GM12872 (cell line): ENCODE measurements at regions not wholly inside any gene's neighbourhood (a gene's known extent, or its start where the extent isn't known, plus 50 kb on each side); places are given as distances from the start of the nearest gene placed in this dataset.

Experiments used
- CTCF ChIP-seq: IDR thresholded peaks from 3 replicates; pipeline ENCODE4 v1.5.1; 2011; ENCODE audit warnings: low read depth, mild to moderate bottlenecking, low read length, moderate library complexity; ENCODE audit not compliant: insufficient read depth

- no peak for TF ChIP-seq CTCF
Observed at GRCh38 chr14:51491776-51492175, 159.9 kb upstream of the FRMD6 start.

GRCh38 chr14:51495319-51495718 is 156.4 kb upstream of the FRMD6 start:
- no peak for TF ChIP-seq CTCF

- no peak for TF ChIP-seq CTCF
Observed at GRCh38 chr14:51498411-51499227, 153.1 kb upstream of the FRMD6 start.

- no peak for TF ChIP-seq CTCF
Observed at GRCh38 chr14:51500776-51501175, 150.9 kb upstream of the FRMD6 start.

- no peak for TF ChIP-seq CTCF
Observed at GRCh38 chr14:51501746-51502145, 150.0 kb upstream of the FRMD6 start.

GRCh38 chr14:51504669-51505068 is 147.0 kb upstream of the FRMD6 start:
- TF ChIP-seq CTCF, result no peak

- no peak for TF ChIP-seq CTCF
Observed at GRCh38 chr14:51507511-51507905, 144.2 kb upstream of the FRMD6 start.
